ENCODE measurements at regions not wholly inside any gene's neighbourhood (a gene's known extent, or its start where the extent isn't known, plus 50 kb on each side); places are given as distances from the start of the nearest gene placed in this dataset.

- Mint-ChIP-seq H3K27me3 (ENCODE audit: unreplicated experiment) (no peaks in the 10 kb centered on the region), H3K4me3 (ENCODE audit: unreplicated experiment) (no peak overlapping the region), H3K4me1 (ENCODE audit: unreplicated experiment) (peaks cover 4% of the 10 kb centered on the region), H3K36me3 (ENCODE audit: low read depth, unreplicated experiment) (no peaks in the 10 kb centered on the region), H3K9me3 (ENCODE audit: unreplicated experiment) (no peaks in the 10 kb centered on the region), H3K27ac (ENCODE audit: unreplicated experiment) (no peak overlapping the region)
- DNase-seq (ENCODE audit: low spot score), result no peak
- TF ChIP-seq CTCF (IDR thresholded peaks at IDR 0.05; ENCODE audit: unreplicated experiment), result no peak
These were observed 118.0 kb upstream of the TMEM260 start for GRCh38 chr14:56461276-56462275.

GRCh38 chr14:56463271-56463890, 116.2 kb upstream of the TMEM260 start:
- no peak for TF ChIP-seq CTCF (IDR thresholded peaks at IDR 0.05; ENCODE audit: unreplicated experiment)
- H3K4me3 Mint-ChIP-seq (ENCODE audit: unreplicated experiment), result no peak overlapping the region
- H3K4me1 Mint-ChIP-seq (ENCODE audit: unreplicated experiment), result peaks cover 4% of the 10 kb centered on the region
- no peaks in the 10 kb centered on the region for H3K36me3 Mint-ChIP-seq (ENCODE audit: low read depth, unreplicated experiment)
- no peaks in the 10 kb centered on the region for H3K9me3 Mint-ChIP-seq (ENCODE audit: unreplicated experiment)
- H3K27ac Mint-ChIP-seq (ENCODE audit: unreplicated experiment), result no peak overlapping the region
- no peaks in the 10 kb centered on the region for H3K27me3 Mint-ChIP-seq (ENCODE audit: unreplicated experiment)
- DNase-seq (ENCODE audit: low spot score), result no peak

- no peaks in the 10 kb centered on the region for H3K9me3 Mint-ChIP-seq (ENCODE audit: unreplicated experiment)
- no peak overlapping the region for H3K27ac Mint-ChIP-seq (ENCODE audit: unreplicated experiment)
- H3K36me3 Mint-ChIP-seq (ENCODE audit: low read depth, unreplicated experiment), result no peaks in the 10 kb centered on the region
- no peaks in the 10 kb centered on the region for H3K4me1 Mint-ChIP-seq (ENCODE audit: unreplicated experiment)
- H3K27me3 Mint-ChIP-seq (ENCODE audit: unreplicated experiment), result peaks cover 2% of the 10 kb centered on the region
- no peak for DNase-seq (ENCODE audit: low spot score)
- H3K4me3 Mint-ChIP-seq (ENCODE audit: unreplicated experiment), result no peak overlapping the region
- TF ChIP-seq CTCF (IDR thresholded peaks at IDR 0.05; ENCODE audit: unreplicated experiment), result no peak
These were observed 108.5 kb upstream of the TMEM260 start for GRCh38 chr14:56471056-56471455.

GRCh38 chr14:56474419-56475022, 105.1 kb upstream of the TMEM260 start:
- H3K36me3 Mint-ChIP-seq (ENCODE audit: low read depth, unreplicated experiment), result no peaks in the 10 kb centered on the region
- peak; percentile 79 for TF ChIP-seq CTCF (IDR thresholded peaks at IDR 0.05; ENCODE audit: unreplicated experiment)
- no peaks in the 10 kb centered on the region for H3K9me3 Mint-ChIP-seq (ENCODE audit: unreplicated experiment)
- H3K4me3 Mint-ChIP-seq (ENCODE audit: unreplicated experiment), result no peak overlapping the region
- peak; percentile 48 for DNase-seq (ENCODE audit: low spot score)
- peaks cover 1% of the 10 kb centered on the region for H3K27me3 Mint-ChIP-seq (ENCODE audit: unreplicated experiment)
- H3K27ac Mint-ChIP-seq (ENCODE audit: unreplicated experiment), result no peak overlapping the region
- H3K4me1 Mint-ChIP-seq (ENCODE audit: unreplicated experiment), result no peaks in the 10 kb centered on the region
